Keratinocyte (primary cell): ENCODE measurements at regions not wholly inside any gene's neighbourhood (a gene's known extent, or its start where the extent isn't known, plus 50 kb on each side); places are given as distances from the start of the nearest gene placed in this dataset.

Experiments
- DNase-seq: peaks from one replicate; pipeline ENCODE4 v3.0.0-alpha.2; 2011; ENCODE audit warnings: low read depth, missing footprints, low spot score
- FAIRE-seq: peaks from 2 replicates; lab custom pipeline; 2011; peaks lifted over from hg19 to GRCh38; lab: Jason Lieb, UNC
- H2AFZ ChIP-seq: 2 replicates; pipeline ENCODE4 v1.6.0; 2012; ENCODE audit warnings: low read length, control low read depth, inconsistent platforms; ENCODE audit not compliant: control insufficient read depth
- H3K27ac ChIP-seq: 2 replicates; pipeline ENCODE4 v1.5.1; 2011; ENCODE audit warnings: low read length; ENCODE audit not compliant: control insufficient read depth, insufficient read depth
- H3K27me3 ChIP-seq: 3 replicates; pipeline ENCODE4 v1.6.0; 2011; ENCODE audit warnings: low read length; ENCODE audit not compliant: control insufficient read depth, insufficient read depth; ENCODE audit errors: extremely low read depth
- H3K36me3 ChIP-seq, 2 experiments: 2 replicates in 1 of 2; 3 replicates in 1 of 2; pipeline ENCODE4 v1.5.1; 2011; ENCODE audit warnings: low read length in 2 of 2, mild to moderate bottlenecking in 1 of 2; ENCODE audit not compliant: control insufficient read depth in 2 of 2, insufficient read depth in 2 of 2; ENCODE audit errors: extremely low read depth in 1 of 2
- H3K4me1 ChIP-seq: 3 replicates; pipeline ENCODE4 v1.5.1; 2011; ENCODE audit warnings: low read length; ENCODE audit not compliant: control insufficient read depth, insufficient read depth; ENCODE audit errors: extremely low read depth
- H3K4me2 ChIP-seq: 3 replicates; pipeline ENCODE4 v1.6.0; 2011; ENCODE audit warnings: low read depth, low read length; ENCODE audit not compliant: control insufficient read depth, insufficient read depth; ENCODE audit errors: extremely low read depth
- H3K4me3 ChIP-seq, 3 experiments: fragments of 200-600 bp in 1 of 3; sonication (generic) in 1 of 3; 2 replicates in 2 of 3; 3 replicates in 1 of 3; pipeline ENCODE4 v1.5.1; 2011 to 2016; ENCODE audit warnings: low read length in 3 of 3, mild to moderate bottlenecking in 3 of 3, control low read depth in 2 of 3, inconsistent platforms in 1 of 3, low read depth in 1 of 3, mixed read lengths in 1 of 3, mixed run types in 1 of 3, moderate library complexity in 1 of 3; ENCODE audit not compliant: control insufficient read depth in 2 of 3, insufficient read depth in 2 of 3; ENCODE audit errors: extremely low read depth in 1 of 3
- H3K79me2 ChIP-seq: 2 replicates; pipeline ENCODE4 v1.6.0; 2012; ENCODE audit warnings: low read length; ENCODE audit not compliant: control insufficient read depth, insufficient read depth
- H3K9ac ChIP-seq: 3 replicates; pipeline ENCODE4 v1.6.0; 2011; ENCODE audit warnings: low read length; ENCODE audit not compliant: control insufficient read depth, insufficient read depth; ENCODE audit errors: extremely low read depth
- H3K9me1 ChIP-seq: 3 replicates; pipeline ENCODE4 v1.6.0; 2011; ENCODE audit warnings: low read length; ENCODE audit not compliant: control insufficient read depth, insufficient read depth; ENCODE audit errors: extremely low read depth
- H3K9me3 ChIP-seq: 2 replicates; pipeline ENCODE4 v1.5.1; 2012; ENCODE audit warnings: low read depth, low read length; ENCODE audit not compliant: control insufficient read depth
- H4K20me1 ChIP-seq: 3 replicates; pipeline ENCODE4 v1.6.0; 2011; ENCODE audit warnings: low read length; ENCODE audit not compliant: control insufficient read depth, insufficient read depth; ENCODE audit errors: extremely low read depth
- CTCF ChIP-seq, 3 experiments: IDR thresholded peaks in 1 of 3; conservative IDR thresholded peaks in 1 of 3; optimal IDR thresholded peaks in 1 of 3; 2 replicates in 2 of 3; 3 replicates in 1 of 3; pipeline versions ENCODE3 to v1.5.1; 2011; ENCODE audit warnings: low read length in 3 of 3, mild to moderate bottlenecking in 3 of 3, moderate library complexity in 2 of 3, control low read depth in 1 of 3, inconsistent platforms in 1 of 3; ENCODE audit not compliant: insufficient read depth in 2 of 3; ENCODE audit errors: extremely low read depth in 1 of 3
- EZH2 ChIP-seq: IDR thresholded peaks from one replicate; pipeline ENCODE4 v1.6.1; 2012; ENCODE audit warnings: inconsistent platforms, mild to moderate bottlenecking, low read length, moderate library complexity
- dilution Hi-C: fragments of 300-500 bp; cut with MboI; formaldehyde crosslinking; loops from one replicate; pipeline ENCODE4 v1.7.0; 2020; ENCODE audit warnings: low sequenced_read_pairs; ENCODE audit not compliant: extremely low pct_ligation_motif_present

GRCh38 chr7:79540592-79540991 is 87.1 kb upstream of the MAGI2 start:
- no peaks in the 10 kb centered on the region for H4K20me1 ChIP-seq
- H3K27me3 ChIP-seq: no peaks in the 10 kb centered on the region
- no peak overlapping the region for H3K4me2 ChIP-seq
- no peak overlapping the region for H3K4me3 ChIP-seq
- FAIRE-seq (no peak), DNase-seq (no peak)
- dilution Hi-C loops: no loop called here
- no peaks in the 10 kb centered on the region for H3K4me1 ChIP-seq
- H3K9me3 ChIP-seq: no peaks in the 10 kb centered on the region
- H3K36me3 ChIP-seq: no peaks in the 10 kb centered on the region
- TF ChIP-seq EZH2: no peak
- TF ChIP-seq CTCF (optimal IDR thresholded peaks at IDR 0.05 in 1 of 3, IDR thresholded peaks at IDR 0.05 in 1 of 3, conservative IDR thresholded peaks at IDR 0.05 in 1 of 3; ENCODE audit: extremely low read depth in 1 of 3, insufficient read depth in 2 of 3, low read length in 3 of 3): no peak
- H3K9ac ChIP-seq: no peak overlapping the region
- H3K27ac ChIP-seq: no peak overlapping the region
- H2AFZ ChIP-seq: no peak overlapping the region
- no peaks in the 10 kb centered on the region for H3K9me1 ChIP-seq
- no peaks in the 10 kb centered on the region for H3K79me2 ChIP-seq

GRCh38 chr7:79534128-79534527 is 80.7 kb upstream of the MAGI2 start:
- no peaks in the 10 kb centered on the region for H3K9me1 ChIP-seq
- H3K36me3 ChIP-seq: no peaks in the 10 kb centered on the region
- H3K27me3 ChIP-seq: no peaks in the 10 kb centered on the region
- H3K4me2 ChIP-seq: no peak overlapping the region
- H3K9me3 ChIP-seq: no peaks in the 10 kb centered on the region
- TF ChIP-seq CTCF (optimal IDR thresholded peaks at IDR 0.05 in 1 of 3, IDR thresholded peaks at IDR 0.05 in 1 of 3, conservative IDR thresholded peaks at IDR 0.05 in 1 of 3; ENCODE audit: extremely low read depth in 1 of 3, insufficient read depth in 2 of 3, low read length in 3 of 3) (no peak), EZH2 (no peak)
- dilution Hi-C loops: no loop called here
- H2AFZ ChIP-seq: no peak overlapping the region
- H4K20me1 ChIP-seq: no peaks in the 10 kb centered on the region
- H3K9ac ChIP-seq: no peak overlapping the region
- no peak overlapping the region for H3K27ac ChIP-seq
- DNase-seq (no peak), FAIRE-seq (no peak)
- no peaks in the 10 kb centered on the region for H3K79me2 ChIP-seq
- no peak overlapping the region for H3K4me3 ChIP-seq
- H3K4me1 ChIP-seq: peaks cover 12% of the 10 kb centered on the region
